Fibroblast of skin of left biceps (primary cell): ENCODE measurements at regions not wholly inside any gene's neighbourhood (a gene's known extent, or its start where the extent isn't known, plus 50 kb on each side); places are given as distances from the start of the nearest gene placed in this dataset.

Source experiments
- DNase-seq, 2 experiments: peaks; one replicate each; pipeline ENCODE4 v3.0.0-alpha.2; 2013; ENCODE audit warnings: low read depth in 2 of 2

DNA sequence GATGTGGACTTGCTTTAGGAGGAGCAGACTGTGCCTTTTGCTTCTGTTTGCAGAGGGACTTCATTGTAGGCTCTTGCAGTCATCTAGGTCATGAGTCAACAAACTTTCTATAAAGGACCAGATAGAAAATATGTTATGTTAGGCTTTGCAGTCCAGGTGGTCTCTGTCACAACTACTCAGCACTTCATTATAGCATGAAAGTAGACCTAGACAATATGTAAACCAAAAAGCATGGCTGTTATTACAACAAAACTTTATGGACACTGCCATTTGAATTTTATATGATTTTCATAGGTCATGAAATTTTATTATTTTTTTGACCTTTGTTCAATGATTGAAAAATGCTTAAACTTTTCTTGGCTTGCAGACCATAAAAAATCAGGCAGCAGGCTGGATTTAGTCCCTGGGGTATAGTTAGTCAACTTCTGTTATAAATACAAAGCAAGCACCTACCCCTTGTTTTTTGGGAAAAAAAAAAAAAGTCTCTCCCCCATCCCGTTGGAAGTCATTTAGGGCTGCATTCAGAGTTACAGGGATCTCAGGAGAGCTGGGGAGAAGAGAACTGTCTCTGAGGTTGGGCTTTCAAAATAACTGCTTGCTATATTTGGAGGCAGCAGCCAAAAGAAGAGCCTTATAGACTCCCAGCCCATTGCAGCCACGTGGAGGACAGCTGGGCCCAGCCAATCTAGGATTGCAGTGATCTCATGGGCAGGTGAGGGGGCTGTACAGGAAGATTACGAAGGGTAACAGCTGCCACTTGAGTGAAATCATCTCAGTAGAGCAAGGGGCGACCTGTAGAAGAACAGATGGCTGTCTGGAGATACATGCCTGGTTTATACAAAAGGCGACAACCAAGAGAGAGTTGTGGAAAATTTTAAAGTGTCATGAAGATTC is 136.6 kb upstream of the TNC start:
- DNase-seq: no peak

DNA sequence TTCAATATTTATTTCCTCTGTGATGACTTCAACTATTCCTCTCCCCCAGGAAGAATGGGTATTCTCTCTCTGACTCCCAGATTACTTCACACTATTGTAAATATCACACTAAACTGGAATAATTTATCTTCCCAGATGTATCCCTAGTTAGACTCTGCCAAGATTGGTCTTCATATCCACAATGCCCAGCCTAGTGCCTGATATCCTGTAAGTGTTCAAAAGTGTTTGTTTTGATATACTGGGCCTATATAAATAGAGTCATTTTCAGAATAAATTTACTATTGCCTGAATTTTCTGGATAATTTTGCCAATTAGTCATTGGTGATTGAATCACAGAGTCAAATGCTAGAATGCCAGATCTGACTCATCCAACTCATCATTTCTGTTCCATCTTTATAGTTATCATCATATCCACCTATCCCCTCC is 143.7 kb upstream of the TNC start:
- no peak for DNase-seq

DNA sequence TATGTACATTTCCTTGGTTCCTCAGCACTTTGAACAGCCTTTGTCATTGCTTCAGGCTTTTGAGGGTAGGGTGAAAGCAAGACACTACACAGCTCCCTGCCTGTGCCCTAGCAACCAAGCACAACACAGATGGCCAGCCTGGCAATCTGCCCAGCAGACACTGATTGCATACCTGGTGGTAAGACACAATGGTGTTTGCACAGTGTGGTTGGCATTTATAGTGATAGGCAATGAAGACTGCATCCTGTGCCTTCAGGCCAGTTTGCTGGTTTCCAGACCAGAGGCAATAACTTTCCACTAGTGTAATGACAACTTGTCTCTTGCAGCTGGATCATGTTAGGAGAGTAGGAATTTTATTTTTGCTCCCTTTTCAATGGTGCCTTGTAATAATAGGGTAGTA is 144.5 kb upstream of the TNC start:
- DNase-seq: peak in 1 of 2 experiments; percentile 42

DNA sequence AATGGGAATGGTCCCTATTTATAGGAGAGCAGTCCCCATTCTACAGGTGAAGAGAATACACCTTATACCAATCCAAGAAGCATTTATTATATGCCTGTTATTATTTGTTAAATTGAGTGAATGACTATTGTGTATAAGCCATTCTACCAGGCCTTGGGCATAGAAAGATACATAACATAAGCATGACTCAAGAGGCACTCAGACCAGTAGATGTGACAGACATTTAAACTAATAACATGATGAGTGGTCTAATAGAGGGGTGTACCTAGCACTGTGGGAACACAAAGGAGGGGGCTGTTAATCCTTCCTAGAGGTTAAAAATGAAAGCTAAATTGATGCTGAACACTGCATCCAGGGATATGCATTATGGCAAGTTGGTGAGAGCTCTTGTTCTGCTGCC is 145.0 kb upstream of the TNC start:
- DNase-seq: no peak

DNA sequence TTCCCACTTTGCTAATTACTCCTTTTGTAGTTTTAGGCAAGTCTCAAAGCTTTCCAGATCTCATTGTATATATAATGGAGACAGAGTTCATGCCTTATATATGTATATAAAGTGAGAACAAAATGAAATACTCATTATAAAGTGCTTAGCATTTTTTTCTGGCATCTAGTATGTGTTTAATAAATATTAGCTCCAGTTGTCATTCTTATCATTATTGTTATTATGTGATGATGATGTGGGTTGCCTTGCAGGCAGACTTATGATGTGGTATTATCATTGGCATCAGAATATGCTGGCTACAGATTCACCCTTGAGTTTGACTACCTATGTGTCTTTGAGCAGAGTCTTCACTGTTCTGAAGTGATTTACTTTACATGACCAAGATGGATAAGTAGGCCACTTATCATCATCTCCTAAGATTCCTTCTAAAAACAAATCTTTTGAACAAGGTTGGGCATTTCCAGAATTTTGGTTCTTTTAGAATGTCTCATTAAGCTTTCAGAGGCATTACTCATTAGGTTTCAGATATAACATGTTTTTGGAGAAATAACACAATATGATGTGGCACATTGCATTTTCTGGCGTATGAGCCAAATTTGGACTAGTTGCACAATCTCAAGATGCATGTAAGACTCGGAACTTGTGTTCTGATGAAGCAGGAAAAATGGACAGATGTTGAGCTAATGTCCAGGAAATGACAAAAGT is 145.6 kb upstream of the TNC start:
- peak; percentile 75 to 78 for DNase-seq

DNA sequence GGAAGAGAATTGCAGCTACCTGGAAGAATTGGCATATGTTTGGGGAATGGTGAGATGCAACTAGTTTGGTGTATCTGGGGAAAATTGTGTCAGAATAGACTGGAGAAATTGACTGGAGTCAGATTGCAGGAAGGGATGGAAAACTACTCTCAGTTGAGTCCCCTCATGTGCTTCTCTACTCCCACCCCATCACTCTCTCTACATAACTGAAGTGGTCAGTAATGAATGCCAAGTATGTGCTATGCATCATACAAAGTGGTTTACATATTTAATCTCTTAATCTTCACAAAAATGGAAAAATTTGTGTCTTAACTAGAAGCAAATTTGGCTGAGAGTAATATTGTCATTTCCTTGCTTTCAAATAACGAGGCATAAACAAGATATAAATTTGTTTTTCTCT is 146.4 kb upstream of the TNC start:
- DNase-seq: peak; percentile 83 to 85

GRCh38 chr9:115267790-115268189 is 149.8 kb upstream of the TNC start:
- DNase-seq: no peak

DNA sequence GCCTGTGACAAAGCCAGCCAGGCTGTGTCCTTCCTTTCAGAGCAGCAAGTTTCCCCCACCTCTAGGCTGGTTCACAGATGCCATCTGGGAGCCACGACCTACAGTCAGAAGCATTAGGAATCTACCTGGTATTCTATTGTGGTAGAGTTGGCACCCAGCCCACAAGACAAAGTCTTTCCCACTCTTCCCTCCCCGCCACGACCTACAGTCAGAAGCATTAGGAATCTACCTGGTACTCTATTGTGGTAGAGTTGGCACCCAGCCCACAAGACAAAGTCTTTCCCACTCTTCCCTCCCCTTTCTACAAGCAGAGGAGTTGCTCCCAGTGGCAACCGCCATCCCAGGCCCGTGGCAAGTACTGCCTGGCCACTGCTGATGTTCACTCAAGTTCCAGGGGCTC is 157.8 kb upstream of the TNC start:
- DNase-seq: no peak

DNA sequence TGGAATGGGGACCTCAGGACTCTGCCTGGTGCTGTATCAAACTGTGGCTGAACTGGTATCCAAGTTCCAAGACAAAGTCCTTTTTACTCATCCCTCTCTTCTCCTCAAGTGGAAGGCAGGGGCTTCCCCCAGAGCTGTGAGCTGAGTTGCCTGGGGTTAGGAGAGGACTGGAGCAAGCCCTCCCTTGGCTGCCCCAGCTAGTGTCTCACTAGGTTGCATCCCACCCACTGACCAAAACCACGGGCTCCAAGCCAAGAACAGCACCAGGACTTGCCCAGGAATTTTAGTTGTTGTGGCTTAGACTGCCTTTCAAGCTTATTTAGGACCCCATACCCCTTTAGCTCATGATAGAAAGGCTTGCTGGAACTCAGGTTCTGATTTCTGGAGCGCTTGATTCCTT is 158.7 kb upstream of the TNC start:
- DNase-seq: no peak

- no peak for DNase-seq
Observed at GRCh38 chr9:115277301-115277700, 159.3 kb upstream of the TNC start.

GRCh38 chr9:115278326-115279035 is 160.5 kb upstream of the TNC start:
- no peak for DNase-seq

DNA sequence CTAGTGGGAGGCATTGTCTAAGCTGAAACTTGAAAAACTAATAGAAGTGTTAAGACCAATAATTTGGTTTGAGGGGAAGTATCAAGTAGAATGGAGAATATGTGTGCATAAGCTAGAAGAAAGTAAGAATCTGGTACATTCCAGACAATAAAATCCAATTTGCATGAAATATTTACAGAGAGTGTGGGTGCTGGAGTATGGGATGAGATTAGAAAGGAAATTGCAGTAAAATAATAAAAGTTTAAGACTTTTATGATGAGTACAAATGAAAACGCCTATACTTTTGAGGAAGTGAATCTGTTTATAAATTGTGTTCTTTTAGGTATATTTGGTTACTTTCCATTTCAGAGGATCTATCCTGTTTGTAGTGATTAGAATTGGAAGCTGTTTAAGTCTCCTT is 165.4 kb upstream of the TNC start:
- no peak for DNase-seq

- DNase-seq: no peak
Observed at GRCh38 chr9:115285836-115286235, 167.9 kb upstream of the TNC start.

- no peak for DNase-seq
Observed at GRCh38 chr9:115286411-115286810, 168.5 kb upstream of the TNC start.

GRCh38 chr9:115289757-115290208 is 171.8 kb upstream of the TNC start:
- DNase-seq: peak; percentile 89 to 91

DNA sequence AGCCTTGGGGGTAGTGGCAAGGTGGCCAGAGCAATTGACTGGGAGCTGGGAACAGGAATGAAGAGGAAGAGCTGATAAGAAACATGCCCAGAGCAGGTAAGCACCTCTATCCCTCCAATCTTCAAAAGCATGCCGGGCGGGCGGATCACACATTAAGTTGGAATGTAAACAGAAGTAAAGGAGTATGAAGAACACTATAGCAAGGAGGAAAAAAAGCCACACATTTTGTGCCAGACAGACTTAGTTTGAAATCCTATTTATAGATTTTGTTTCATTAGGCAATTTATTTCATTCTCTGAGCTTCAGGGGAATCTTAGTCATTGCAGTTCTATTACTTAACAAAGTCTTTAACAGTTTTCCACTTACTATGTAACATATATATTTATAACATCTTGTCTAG is 173.9 kb upstream of the TNC start:
- no peak for DNase-seq

GRCh38 chr9:115292584-115293279 is 174.8 kb upstream of the TNC start:
- DNase-seq: no peak

- DNase-seq: no peak
Observed at GRCh38 chr9:115295734-115296133, 177.8 kb upstream of the TNC start.

DNA sequence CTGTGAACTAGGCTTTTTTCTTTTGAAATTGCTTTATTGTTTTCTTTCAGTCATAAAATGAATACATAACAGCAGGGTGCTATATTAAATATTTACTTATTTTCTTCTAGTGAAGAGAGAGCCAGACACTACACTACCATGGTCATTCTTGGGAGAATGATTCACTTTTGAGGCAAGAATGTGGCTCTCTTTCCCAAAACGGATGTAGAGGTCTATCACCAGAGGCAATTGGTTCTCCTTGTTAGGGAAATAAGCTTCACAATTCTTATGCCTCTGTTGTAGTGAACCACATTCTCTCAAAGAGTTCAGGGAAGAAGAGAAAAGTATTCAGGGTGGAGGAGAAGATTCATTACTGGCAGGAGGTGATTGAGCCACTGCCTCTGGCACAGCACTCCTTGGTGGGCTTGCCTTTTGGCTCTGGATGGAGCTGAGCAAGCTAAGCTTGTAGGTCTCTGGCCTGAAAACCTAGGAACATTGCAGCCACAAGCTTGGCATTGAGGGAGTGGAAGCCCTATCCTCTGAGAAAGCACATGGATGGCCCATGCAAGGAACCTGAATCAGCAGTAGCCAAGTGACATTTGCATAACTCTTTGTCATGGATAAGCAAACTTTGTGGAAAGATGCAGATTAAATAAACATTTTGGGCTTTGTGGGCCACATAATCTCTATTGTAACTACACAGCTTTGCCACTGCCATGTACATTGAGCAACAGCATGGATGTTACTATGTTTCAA is 179.0 kb upstream of the TNC start:
- DNase-seq: no peak

DNA sequence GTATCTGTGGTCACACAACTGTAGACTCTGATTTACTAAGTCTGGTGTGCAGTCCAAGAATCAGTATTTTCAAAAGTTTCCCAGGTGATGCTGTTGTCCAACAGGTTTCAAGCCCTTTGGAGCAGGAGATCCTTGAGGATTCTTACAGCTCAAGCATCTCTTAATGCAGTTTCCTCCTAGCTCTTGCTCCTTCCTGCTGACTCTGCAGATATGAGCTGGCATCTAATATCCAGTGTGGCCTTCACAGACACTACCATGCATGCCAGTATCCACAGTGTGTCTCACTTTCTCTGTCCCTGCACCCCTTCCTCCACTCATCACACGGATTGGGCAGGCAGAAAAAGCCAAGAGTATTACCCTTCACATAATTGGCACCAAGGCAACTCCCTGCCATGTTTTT is 182.2 kb upstream of the TNC start:
- DNase-seq: no peak

GRCh38 chr9:115300874-115301273 is 182.9 kb upstream of the TNC start:
- peak; percentile 72 to 73 for DNase-seq
